Neural crest cell (in vitro differentiated cells): ENCODE measurements at regions not wholly inside any gene's neighbourhood (a gene's known extent, or its start where the extent isn't known, plus 50 kb on each side); places are given as distances from the start of the nearest gene placed in this dataset.
"Not testable (repeated sequence)": the region's sequence is repeated elsewhere in the genome, so short reads cannot be mapped to it uniquely, and the experiment has no call there.

Experiments
- DNase-seq: peaks from one replicate; pipeline ENCODE4 v3.0.0; 2021; ENCODE audit warnings: low read depth, mixed read lengths, low spot score
- H3K27ac Mint-ChIP-seq: one replicate; pipeline ENCODE4 v1.8.0; 2021; ENCODE audit warnings: mild to moderate bottlenecking, mixed read lengths; ENCODE audit not compliant: unreplicated experiment
- H3K27me3 Mint-ChIP-seq: 2 replicates; pipeline ENCODE4 v1.8.0; 2021; ENCODE audit warnings: low read depth, mild to moderate bottlenecking, mixed read lengths
- H3K36me3 Mint-ChIP-seq: 2 replicates; pipeline ENCODE4 v1.8.0; 2021; ENCODE audit warnings: low read depth, mild to moderate bottlenecking, mixed read lengths
- H3K4me1 Mint-ChIP-seq: 2 replicates; pipeline ENCODE4 v1.8.0; 2021; ENCODE audit warnings: mixed read lengths
- H3K4me3 Mint-ChIP-seq: one replicate; pipeline ENCODE4 v1.8.0; 2021; ENCODE audit warnings: mild to moderate bottlenecking, mixed read lengths
- H3K9me3 Mint-ChIP-seq: 2 replicates; pipeline ENCODE4 v1.8.0; 2021; ENCODE audit warnings: mixed read lengths
- TF ChIP-seq, protein P1 (sequence below): fragments of 200-600 bp; sonication (generic); conservative IDR thresholded peaks from 2 replicates; pipeline ENCODE4 v1.5.0; 2021; ENCODE audit warnings: antibody characterized with exemption, mild to moderate bottlenecking

DNA sequence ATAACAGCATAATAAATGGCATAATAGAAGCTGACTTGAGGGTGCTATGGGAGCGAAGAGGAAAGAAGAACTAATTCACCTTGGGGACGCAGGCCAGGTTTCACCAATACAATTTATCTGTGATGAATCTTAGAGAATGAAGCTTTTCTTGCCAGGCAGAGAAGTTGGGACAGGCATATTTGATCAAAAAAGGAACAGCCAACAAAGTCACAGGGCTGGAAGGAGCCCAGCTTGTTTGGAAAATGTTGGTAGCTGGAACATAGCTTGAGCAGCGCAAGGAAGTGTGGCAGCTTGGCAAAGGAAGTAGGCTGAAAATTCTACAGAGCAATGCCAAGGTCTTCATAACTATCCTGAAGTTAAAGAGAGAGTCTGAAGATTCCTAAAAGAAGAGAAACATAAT is 181.5 kb upstream of the OR13F1 start:
- Mint-ChIP-seq H3K27me3 (no peaks in the 10 kb centered on the region), H3K4me3 (no peak overlapping the region)
- TF ChIP-seq, protein P1, sequence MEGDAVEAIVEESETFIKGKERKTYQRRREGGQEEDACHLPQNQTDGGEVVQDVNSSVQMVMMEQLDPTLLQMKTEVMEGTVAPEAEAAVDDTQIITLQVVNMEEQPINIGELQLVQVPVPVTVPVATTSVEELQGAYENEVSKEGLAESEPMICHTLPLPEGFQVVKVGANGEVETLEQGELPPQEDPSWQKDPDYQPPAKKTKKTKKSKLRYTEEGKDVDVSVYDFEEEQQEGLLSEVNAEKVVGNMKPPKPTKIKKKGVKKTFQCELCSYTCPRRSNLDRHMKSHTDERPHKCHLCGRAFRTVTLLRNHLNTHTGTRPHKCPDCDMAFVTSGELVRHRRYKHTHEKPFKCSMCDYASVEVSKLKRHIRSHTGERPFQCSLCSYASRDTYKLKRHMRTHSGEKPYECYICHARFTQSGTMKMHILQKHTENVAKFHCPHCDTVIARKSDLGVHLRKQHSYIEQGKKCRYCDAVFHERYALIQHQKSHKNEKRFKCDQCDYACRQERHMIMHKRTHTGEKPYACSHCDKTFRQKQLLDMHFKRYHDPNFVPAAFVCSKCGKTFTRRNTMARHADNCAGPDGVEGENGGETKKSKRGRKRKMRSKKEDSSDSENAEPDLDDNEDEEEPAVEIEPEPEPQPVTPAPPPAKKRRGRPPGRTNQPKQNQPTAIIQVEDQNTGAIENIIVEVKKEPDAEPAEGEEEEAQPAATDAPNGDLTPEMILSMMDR, result no peak

DNA sequence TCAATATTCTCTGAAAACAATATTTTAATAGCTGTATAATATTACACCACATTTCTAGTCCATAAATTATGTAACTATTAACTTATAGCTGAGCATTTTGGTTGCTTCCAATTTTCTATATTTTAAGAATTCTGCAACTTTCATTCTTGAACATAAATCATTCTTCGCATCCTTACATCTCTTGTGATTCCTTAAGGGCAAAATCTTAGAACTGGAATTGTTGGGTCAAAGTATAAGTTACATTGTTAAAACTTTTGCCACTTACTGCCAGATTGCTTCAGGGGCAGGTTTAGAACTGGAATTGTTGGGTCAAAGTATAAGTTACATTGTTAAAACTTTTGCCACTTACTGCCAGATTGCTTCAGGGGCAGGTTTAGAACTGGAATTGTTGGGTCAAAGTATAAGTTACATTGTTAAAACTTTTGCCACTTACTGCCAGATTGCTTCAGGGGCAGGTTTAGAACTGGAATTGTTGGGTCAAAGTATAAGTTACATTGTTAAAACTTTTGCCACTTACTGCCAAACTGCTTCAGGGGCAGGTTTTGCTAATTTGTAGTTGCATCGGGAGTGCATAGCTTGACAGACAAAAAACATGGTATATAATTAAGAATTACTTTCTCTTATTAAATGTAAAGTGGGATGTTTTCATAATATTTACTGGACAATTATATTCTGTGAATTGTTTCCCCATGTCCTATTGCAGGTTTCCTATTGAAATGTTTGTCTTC is 179.9 kb upstream of the OR13F1 start:
- not testable (repeated sequence) for H3K9me3 Mint-ChIP-seq, DNase-seq, H3K4me3 Mint-ChIP-seq, H3K27me3 Mint-ChIP-seq, H3K27ac Mint-ChIP-seq, H3K4me1 Mint-ChIP-seq, H3K36me3 Mint-ChIP-seq

More for the DNA sequence above, 181.5 kb upstream of the OR13F1 start:
- no peak for DNase-seq
- Mint-ChIP-seq H3K9me3 (no peaks in the 10 kb centered on the region), H3K36me3 (no peaks in the 10 kb centered on the region), H3K4me1 (no peaks in the 10 kb centered on the region), H3K27ac (no peak overlapping the region)

DNA sequence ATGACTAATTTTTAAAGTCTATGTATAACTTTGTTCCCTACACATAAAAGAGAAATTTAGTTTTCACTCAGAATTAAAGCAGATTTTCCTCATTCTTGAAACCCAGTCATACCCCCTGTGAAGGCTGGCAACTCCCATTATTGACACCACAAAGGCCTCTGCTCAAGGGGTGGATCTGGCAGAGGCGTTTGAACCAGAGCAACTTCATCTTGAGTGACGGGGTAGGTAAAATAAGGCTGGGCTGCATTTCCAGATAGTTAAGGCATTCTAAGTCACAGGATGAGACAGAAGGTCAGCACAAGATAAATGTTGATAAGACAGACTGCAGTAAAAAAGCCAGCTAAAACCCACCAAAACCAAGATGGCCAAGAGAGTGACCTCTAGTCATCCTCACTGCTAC is 177.2 kb upstream of the OR13F1 start:
- Mint-ChIP-seq H3K27me3 (peaks cover 3% of the 10 kb centered on the region), H3K36me3 (no peaks in the 10 kb centered on the region), H3K27ac (no peak overlapping the region), H3K4me3 (no peak overlapping the region), H3K4me1 (no peaks in the 10 kb centered on the region), H3K9me3 (peaks cover 5% of the 10 kb centered on the region)
- TF ChIP-seq, protein P1, result no peak
- no peak for DNase-seq

DNA sequence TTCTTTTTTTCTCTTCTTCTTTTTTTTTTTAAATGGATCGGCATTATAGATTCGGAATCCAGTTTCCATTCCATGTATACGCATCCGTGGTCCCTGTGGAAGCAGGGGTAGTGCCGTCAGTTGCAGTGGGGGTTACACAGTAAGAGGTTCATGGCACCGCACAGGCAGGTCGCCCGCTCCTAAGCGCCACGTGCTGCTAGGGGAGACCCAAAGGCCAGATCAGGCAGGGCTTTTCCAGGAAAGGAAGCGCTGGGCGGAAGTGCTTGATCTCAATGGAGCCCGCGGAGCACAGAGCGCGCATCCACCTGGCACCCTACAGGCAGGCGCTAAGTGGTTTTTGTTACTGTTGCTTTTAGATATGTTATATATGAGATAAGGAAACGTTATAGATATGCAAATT is 174.8 kb upstream of the OR13F1 start:
- Mint-ChIP-seq H3K36me3 (no peaks in the 10 kb centered on the region), H3K4me3 (no peak overlapping the region), H3K9me3 (peaks cover 5% of the 10 kb centered on the region), H3K27me3 (peaks cover 7% of the 10 kb centered on the region), H3K27ac (no peak overlapping the region), H3K4me1 (no peaks in the 10 kb centered on the region)
- no peak for DNase-seq
- TF ChIP-seq, protein P1, result no peak

DNA sequence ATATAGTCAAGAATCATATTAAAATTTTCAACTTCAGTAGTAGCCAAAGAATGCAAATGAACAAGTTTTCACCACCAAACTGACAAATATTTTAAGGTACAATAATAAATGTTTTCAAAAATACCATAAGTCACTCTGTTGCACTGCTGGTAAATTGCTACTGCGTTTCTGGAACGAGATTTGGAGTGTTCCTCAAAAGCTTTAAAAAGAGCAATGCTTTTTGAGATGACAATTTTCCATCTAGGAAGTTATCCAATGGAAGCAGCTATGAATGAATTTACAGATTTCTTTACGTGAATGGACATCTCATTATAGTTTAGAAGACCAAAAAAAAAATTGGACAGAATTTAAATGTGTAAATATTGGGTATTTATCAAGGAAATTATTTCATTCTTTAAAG is 173.2 kb upstream of the OR13F1 start:
- Mint-ChIP-seq H3K27me3 (peaks cover 7% of the 10 kb centered on the region), H3K36me3 (no peaks in the 10 kb centered on the region), H3K4me3 (no peak overlapping the region), H3K9me3 (peaks cover 6% of the 10 kb centered on the region), H3K27ac (no peak overlapping the region), H3K4me1 (no peaks in the 10 kb centered on the region)
- TF ChIP-seq, protein P1, result no peak
- no peak for DNase-seq

DNA sequence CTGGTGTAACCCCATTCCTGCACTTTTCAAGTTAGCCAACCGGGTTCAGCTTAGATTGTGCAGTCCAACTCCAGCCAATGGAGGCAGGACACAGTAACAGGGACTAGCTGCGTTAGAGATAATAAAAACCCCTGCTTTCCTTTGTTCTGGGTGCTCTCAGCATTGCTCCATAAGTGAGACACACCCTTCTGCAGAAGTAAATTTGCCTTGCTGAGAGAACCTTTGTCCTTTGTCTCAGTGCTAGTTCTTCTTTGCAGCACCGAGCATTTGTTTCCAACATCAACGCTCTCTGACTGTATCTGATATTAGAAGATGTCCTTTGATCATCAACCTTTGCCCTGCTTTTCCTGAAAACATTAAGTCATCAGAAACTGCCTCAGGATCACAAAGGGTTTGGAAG is 169.5 kb upstream of the OR13F1 start:
- no peak for DNase-seq
- Mint-ChIP-seq H3K4me1 (no peaks in the 10 kb centered on the region), H3K27me3 (peaks cover 7% of the 10 kb centered on the region), H3K36me3 (no peaks in the 10 kb centered on the region), H3K9me3 (peaks cover 7% of the 10 kb centered on the region), H3K4me3 (no peak overlapping the region), H3K27ac (no peak overlapping the region)
- TF ChIP-seq, protein P1, result no peak
